Psoas muscle (tissue), 7 donors: ENCODE measurements at regions not wholly inside any gene's neighbourhood (a gene's known extent, or its start where the extent isn't known, plus 50 kb on each side); places are given as distances from the start of the nearest gene placed in this dataset.
A peak's percentile ranks its signal among the peaks of the same experiment; 100 is the strongest.

ENCODE experiments used
- ATAC-seq, 4 donors: fragments of 200-7000 bp; cut with Tn5 transposase; one replicate each; pipeline ENCODE4 v1.9.1; 2020; ENCODE audit warnings: moderate library complexity in 3 of 4, mild to moderate bottlenecking in 2 of 4
- DNase-seq, 2 donors: peaks; one replicate each; pipeline ENCODE4 v3.0.0-alpha.2; 2020
- H3K27ac ChIP-seq: fragments of 200-600 bp; one replicate; pipeline ENCODE4 v1.8.0; 2022
- H3K27me3 ChIP-seq, 3 donors: fragments of 200-600 bp in 1 of 3; one replicate each; pipeline versions ENCODE4 v1.6.1 to v1.8.0; 2013 to 2022; ENCODE audit warnings: low read length in 2 of 3, mild to moderate bottlenecking in 2 of 3, moderate library complexity in 1 of 3; ENCODE audit not compliant: insufficient read depth in 3 of 3
- H3K36me3 ChIP-seq, 2 donors: fragments of 200-600 bp in 1 of 2; one replicate each; pipeline versions ENCODE4 v1.6.1 to v1.8.0; 2013 to 2022; ENCODE audit warnings: low read depth in 1 of 2, mild to moderate bottlenecking in 1 of 2, moderate library complexity in 1 of 2; ENCODE audit not compliant: insufficient read depth in 1 of 2
- H3K4me1 ChIP-seq: fragments of 200-600 bp; one replicate; pipeline ENCODE4 v1.8.0; 2022
- H3K4me3 ChIP-seq: fragments of 200-600 bp; one replicate; pipeline ENCODE4 v1.8.0; 2022; ENCODE audit warnings: mild to moderate bottlenecking
- H3K9me3 ChIP-seq: fragments of 200-600 bp; one replicate; pipeline ENCODE4 v1.8.0; 2022
- CTCF ChIP-seq: fragments of 200-600 bp; IDR thresholded peaks from one replicate; pipeline ENCODE4 v1.8.0; 2022; ENCODE audit warnings: antibody characterized with exemption
- WGBS, 3 donors: extraction: QIAGEN DNeasy Blood & Tissue Kit; methylation state at CpG; one replicate each; pipeline versions ENCODE4 v1.1.6 to v1.1.7; 2013; 5-methylcytosine and 5-hydroxymethylcytosine counted together
- intact Hi-C, 2 donors: fragments of 100-400 bp; cut with DNase I; formaldehyde crosslinking; loops; one replicate each; pipeline versions ENCODE4 v1.11.0 to v1.14.2; 2022
- donor health status: healthy with polysubstance abuse.
- donor health status: DM: no; HTN: no; CAD: no; lungs with moderate emphysema.
- donor health status: Bipolar disorder and iron deficiency.
- donor health status: healthy.
- donor health status: DM: yes; HTN: yes; CAD: no.
- donor health status: DM: no; HTN: no; CAD: no.
- donor health status: DM: yes; HTN: yes; CAD: no.

- H3K36me3 ChIP-seq, result no peaks in the 10 kb centered on the region
- intact Hi-C loops, result no loop called here
- no peak overlapping the region for H3K4me3 ChIP-seq
- H3K27ac ChIP-seq, result no peak overlapping the region
- no peaks in the 10 kb centered on the region for H3K4me1 ChIP-seq
- DNase-seq, result peak in 1 of 2 donors; percentile 16
- H3K27me3 ChIP-seq, result peaks cover 0 to 10% (median 6%) of the 10 kb centered on the region in 3 donors
- 19 to 24% (median 21%) methylated on average over 10 of the region's 10 CpGs for WGBS, 3 donors
- no peak for ATAC-seq
- H3K9me3 ChIP-seq, result no peaks in the 10 kb centered on the region
- no peak for TF ChIP-seq CTCF
These were observed 208.3 kb upstream of the C1orf174 start for GRCh38 chr1:4108331-4108730.

GRCh38 chr1:4108758-4109627 lies 208.9 kb upstream of the C1orf174 start:
- peak in 1 of 2 donors; percentile 49 for DNase-seq
- WGBS, 3 donors, result 33 to 45% (median 35%) methylated on average over 29 of the region's 29 CpGs
- ATAC-seq, result no peak
- intact Hi-C loops, result no loop called here
- Histone ChIP-seq H3K4me3 (no peak overlapping the region), H3K27me3 (peaks cover 0 to 10% (median 6%) of the 10 kb centered on the region in 3 donors), H3K9me3 (no peaks in the 10 kb centered on the region), H3K36me3 (no peaks in the 10 kb centered on the region), H3K4me1 (no peaks in the 10 kb centered on the region), H3K27ac (no peak overlapping the region)
- no peak for TF ChIP-seq CTCF

- intact Hi-C loops, result no loop called here
- H3K27me3 ChIP-seq, result peaks cover 0 to 10% (median 6%) of the 10 kb centered on the region in 3 donors
These were observed 209.5 kb upstream of the C1orf174 start for GRCh38 chr1:4109628-4109940.

GRCh38 chr1:4110888-4111287 lies 210.8 kb upstream of the C1orf174 start:
- no peak for TF ChIP-seq CTCF
- no peaks in the 10 kb centered on the region for H3K36me3 ChIP-seq
- DNase-seq (no peak), ATAC-seq (no peak)
- no peaks in the 10 kb centered on the region for H3K9me3 ChIP-seq
- WGBS, 3 donors, result 84 to 87% (median 87%) methylated on average over 8 of the region's 8 CpGs
- intact Hi-C loops, result no loop called here
- H3K27ac ChIP-seq, result no peak overlapping the region
- peaks cover 0 to 10% (median 2%) of the 10 kb centered on the region in 3 donors for H3K27me3 ChIP-seq
- no peak overlapping the region for H3K4me3 ChIP-seq
- H3K4me1 ChIP-seq, result no peaks in the 10 kb centered on the region

More at GRCh38 chr1:4109628-4109940, 209.5 kb upstream of the C1orf174 start:
- no peaks in the 10 kb centered on the region for H3K9me3 ChIP-seq
- DNase-seq, result no peak
- no peak overlapping the region for H3K4me3 ChIP-seq
- H3K36me3 ChIP-seq, result no peaks in the 10 kb centered on the region
- H3K27ac ChIP-seq, result no peak overlapping the region
- no peak for TF ChIP-seq CTCF
- ATAC-seq, result no peak
- 90 to 92% (median 92%) methylated on average over 10 of the region's 10 CpGs for WGBS, 3 donors
- H3K4me1 ChIP-seq, result no peaks in the 10 kb centered on the region
